ENCODE measurements at regions not wholly inside any gene's neighbourhood (a gene's known extent, or its start where the extent isn't known, plus 50 kb on each side); places are given as distances from the start of the nearest gene placed in this dataset.

DNA sequence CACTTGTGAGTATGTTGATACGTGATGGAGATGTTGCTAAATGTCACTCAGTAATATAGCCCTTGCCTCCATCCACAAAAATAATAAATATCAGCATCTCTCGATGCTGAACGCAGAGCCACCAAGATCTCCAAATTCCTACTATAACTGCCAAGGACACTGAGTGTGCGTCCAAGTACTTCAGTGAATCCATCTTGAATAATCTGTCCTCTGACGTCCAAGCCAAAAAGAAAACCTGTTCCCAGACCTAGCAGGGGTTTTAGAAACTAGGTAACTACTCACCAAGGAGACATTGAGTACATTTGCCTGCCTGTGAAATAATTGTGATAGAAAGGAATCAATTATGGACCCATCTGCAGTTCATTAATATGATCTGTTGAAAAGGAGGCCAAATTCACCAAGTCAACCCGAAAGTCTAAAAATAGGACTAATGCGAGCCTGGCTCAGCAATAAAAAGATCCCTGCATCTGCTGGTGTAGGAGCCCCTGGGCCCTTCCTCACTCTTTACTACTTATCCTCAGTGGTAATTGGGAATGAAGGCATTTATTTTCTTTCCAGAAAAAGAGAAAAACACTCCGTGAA is 226.9 kb upstream of the IRF2BP2 start:
- TF ChIP-seq, protein P1, sequence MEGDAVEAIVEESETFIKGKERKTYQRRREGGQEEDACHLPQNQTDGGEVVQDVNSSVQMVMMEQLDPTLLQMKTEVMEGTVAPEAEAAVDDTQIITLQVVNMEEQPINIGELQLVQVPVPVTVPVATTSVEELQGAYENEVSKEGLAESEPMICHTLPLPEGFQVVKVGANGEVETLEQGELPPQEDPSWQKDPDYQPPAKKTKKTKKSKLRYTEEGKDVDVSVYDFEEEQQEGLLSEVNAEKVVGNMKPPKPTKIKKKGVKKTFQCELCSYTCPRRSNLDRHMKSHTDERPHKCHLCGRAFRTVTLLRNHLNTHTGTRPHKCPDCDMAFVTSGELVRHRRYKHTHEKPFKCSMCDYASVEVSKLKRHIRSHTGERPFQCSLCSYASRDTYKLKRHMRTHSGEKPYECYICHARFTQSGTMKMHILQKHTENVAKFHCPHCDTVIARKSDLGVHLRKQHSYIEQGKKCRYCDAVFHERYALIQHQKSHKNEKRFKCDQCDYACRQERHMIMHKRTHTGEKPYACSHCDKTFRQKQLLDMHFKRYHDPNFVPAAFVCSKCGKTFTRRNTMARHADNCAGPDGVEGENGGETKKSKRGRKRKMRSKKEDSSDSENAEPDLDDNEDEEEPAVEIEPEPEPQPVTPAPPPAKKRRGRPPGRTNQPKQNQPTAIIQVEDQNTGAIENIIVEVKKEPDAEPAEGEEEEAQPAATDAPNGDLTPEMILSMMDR (IDR thresholded peaks at IDR 0.05): no peak
- TF ChIP-seq EZH2 (IDR thresholded peaks at IDR 0.05; ENCODE audit: borderline replicate concordance, insufficient read depth, low read depth, low read length, poor library complexity, severe bottlenecking): no peak
